OCI-LY7 (cell line): ENCODE measurements at regions not wholly inside any gene's neighbourhood (a gene's known extent, or its start where the extent isn't known, plus 50 kb on each side); places are given as distances from the start of the nearest gene placed in this dataset.

Source experiments
- CTCF ChIP-seq: fragments of 200-600 bp; sonication (generic); conservative IDR thresholded peaks from 2 replicates; pipeline ENCODE4 v1.5.1; 2014; ENCODE audit warnings: mild to moderate bottlenecking, antibody characterized with exemption, low read length, moderate library complexity, mixed read lengths
- EZH2phosphoT487 ChIP-seq: fragments of 200-600 bp; sonication (generic); IDR thresholded peaks from 2 replicates; pipeline ENCODE4 v1.6.1; 2018; ENCODE audit warnings: low read depth, borderline replicate concordance, mild to moderate bottlenecking, mixed run types, antibody characterized with exemption, low read length, moderate library complexity, mixed read lengths

GRCh38 chr3:155029941-155030340 is 50.2 kb upstream of the MME start:
- no peak for TF ChIP-seq EZH2phosphoT487
- no peak for TF ChIP-seq CTCF
